Choroid plexus epithelial cell (primary cell): ENCODE measurements at regions not wholly inside any gene's neighbourhood (a gene's known extent, or its start where the extent isn't known, plus 50 kb on each side); places are given as distances from the start of the nearest gene placed in this dataset.

Source experiments
- DNase-seq: peaks from one replicate; pipeline ENCODE4 v3.0.0-alpha.2; 2010; ENCODE audit warnings: low read depth
- H3K4me3 ChIP-seq: 2 replicates; pipeline ENCODE4 v1.5.1; 2011; ENCODE audit warnings: low read depth, mild to moderate bottlenecking, control low read depth, low read length, moderate library complexity
- CTCF ChIP-seq: conservative IDR thresholded peaks from 2 replicates; pipeline ENCODE4 v1.5.1; 2011; ENCODE audit warnings: low read depth, mild to moderate bottlenecking, control low read depth, inconsistent platforms, low read length, moderate library complexity

- no peak overlapping the region for H3K4me3 ChIP-seq
- no peak for DNase-seq
- no peak for TF ChIP-seq CTCF
Measured at GRCh38 chr4:71669291-71669690, 114.6 kb downstream of the GC start.

- no peak for DNase-seq
- no peak overlapping the region for H3K4me3 ChIP-seq
- no peak for TF ChIP-seq CTCF
Measured at GRCh38 chr4:71665358-71665757, 118.5 kb downstream of the GC start.

- no peak for DNase-seq
- no peak for TF ChIP-seq CTCF
- no peak overlapping the region for H3K4me3 ChIP-seq
Measured at GRCh38 chr4:71664366-71664765, 119.5 kb downstream of the GC start.

- DNase-seq, result no peak
- TF ChIP-seq CTCF, result no peak
- no peak overlapping the region for H3K4me3 ChIP-seq
Measured at GRCh38 chr4:71663780-71664179, 120.1 kb downstream of the GC start.

DNA sequence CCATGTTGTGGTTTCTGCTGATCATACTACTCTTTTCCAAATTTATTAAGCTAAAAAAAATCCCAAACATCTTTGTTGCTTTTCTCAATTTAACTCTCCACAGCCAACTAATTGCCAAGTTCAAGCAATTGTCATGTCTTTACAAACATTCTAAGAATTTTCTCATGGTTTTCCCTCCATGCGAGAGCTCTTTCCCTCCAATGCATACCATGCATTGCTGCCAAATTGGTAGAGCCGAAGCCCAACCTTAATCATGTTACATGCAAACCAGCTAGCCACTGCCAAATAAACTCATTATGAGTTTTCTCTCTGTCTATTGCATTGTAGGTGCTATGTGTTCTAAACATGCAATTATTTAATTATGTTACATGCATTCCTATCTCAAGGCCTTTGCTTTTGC lies 123.9 kb downstream of the GC start:
- no peak for TF ChIP-seq CTCF
- no peak for DNase-seq
- no peak overlapping the region for H3K4me3 ChIP-seq

- no peak overlapping the region for H3K4me3 ChIP-seq
- no peak for DNase-seq
- no peak for TF ChIP-seq CTCF
Measured at GRCh38 chr4:71648923-71649322, 135.0 kb downstream of the GC start.

DNA sequence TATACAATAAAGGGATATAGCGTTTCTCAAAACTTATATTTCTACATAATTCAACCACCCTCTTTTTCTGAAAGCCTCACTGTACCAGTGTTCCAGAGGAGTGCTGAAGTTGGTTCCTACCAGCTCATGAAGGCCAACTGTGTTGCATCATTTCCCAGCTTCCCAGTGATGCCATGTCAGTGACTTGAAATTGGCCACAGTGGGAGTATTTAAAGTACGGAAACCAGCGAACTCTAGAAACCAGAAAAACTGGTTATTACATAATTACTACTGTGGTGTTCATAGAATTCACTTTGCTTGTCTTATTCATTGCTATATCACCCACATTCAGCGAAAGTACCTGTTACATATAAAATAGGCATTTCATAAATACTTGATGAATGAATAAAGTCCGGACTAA lies 135.4 kb downstream of the GC start:
- TF ChIP-seq CTCF, result no peak
- H3K4me3 ChIP-seq, result no peak overlapping the region
- no peak for DNase-seq
